ENCODE measurements at regions not wholly inside any gene's neighbourhood (a gene's known extent, or its start where the extent isn't known, plus 50 kb on each side); places are given as distances from the start of the nearest gene placed in this dataset.

DNA sequence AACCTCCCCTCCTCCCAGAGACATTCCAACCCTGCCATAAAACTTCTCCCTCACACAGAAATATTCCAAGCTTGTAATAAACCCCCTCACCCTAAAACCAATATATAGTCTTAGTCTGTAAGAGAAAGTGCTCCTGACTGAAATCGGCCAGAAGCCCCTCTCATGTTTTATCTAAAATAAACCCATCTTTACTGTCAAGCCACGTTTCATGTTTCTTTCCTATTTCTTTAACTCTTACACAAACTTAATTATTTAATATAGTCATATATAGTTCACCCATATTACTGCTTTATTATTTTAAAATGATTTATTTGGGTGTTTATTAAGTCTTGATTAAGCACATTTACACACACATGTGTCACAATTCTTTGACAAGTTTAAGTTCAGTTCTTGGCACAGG is 191.3 kb upstream of the AADAT start:
- H3K4me3 ChIP-seq = no peak overlapping the region
- no peaks in the 10 kb centered on the region for H3K36me3 ChIP-seq
- no peaks in the 10 kb centered on the region for H3K9me3 ChIP-seq
- intact Hi-C loops (cut with DNase I; ENCODE audit: low total_unique reads) = no loop called here
- H3K4me1 ChIP-seq = no peaks in the 10 kb centered on the region
- no peaks in the 10 kb centered on the region for H3K27me3 ChIP-seq
- no peak for TF ChIP-seq POLR2AphosphoS5 (IDR thresholded peaks at IDR 0.05)
- no peak for TF ChIP-seq POLR2A (IDR thresholded peaks at IDR 0.05)
- TF ChIP-seq, protein P1, sequence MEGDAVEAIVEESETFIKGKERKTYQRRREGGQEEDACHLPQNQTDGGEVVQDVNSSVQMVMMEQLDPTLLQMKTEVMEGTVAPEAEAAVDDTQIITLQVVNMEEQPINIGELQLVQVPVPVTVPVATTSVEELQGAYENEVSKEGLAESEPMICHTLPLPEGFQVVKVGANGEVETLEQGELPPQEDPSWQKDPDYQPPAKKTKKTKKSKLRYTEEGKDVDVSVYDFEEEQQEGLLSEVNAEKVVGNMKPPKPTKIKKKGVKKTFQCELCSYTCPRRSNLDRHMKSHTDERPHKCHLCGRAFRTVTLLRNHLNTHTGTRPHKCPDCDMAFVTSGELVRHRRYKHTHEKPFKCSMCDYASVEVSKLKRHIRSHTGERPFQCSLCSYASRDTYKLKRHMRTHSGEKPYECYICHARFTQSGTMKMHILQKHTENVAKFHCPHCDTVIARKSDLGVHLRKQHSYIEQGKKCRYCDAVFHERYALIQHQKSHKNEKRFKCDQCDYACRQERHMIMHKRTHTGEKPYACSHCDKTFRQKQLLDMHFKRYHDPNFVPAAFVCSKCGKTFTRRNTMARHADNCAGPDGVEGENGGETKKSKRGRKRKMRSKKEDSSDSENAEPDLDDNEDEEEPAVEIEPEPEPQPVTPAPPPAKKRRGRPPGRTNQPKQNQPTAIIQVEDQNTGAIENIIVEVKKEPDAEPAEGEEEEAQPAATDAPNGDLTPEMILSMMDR (IDR thresholded peaks at IDR 0.05) = no peak
- no peak overlapping the region for H3K27ac ChIP-seq
- no peak for DNase-seq (ENCODE audit: low spot score in 2 of 2)

- no peaks in the 10 kb centered on the region for H3K36me3 ChIP-seq
- no peak for DNase-seq (ENCODE audit: low spot score in 2 of 2)
- no peak overlapping the region for H3K27ac ChIP-seq
- no peaks in the 10 kb centered on the region for H3K4me1 ChIP-seq
- H3K27me3 ChIP-seq = no peaks in the 10 kb centered on the region
- no peaks in the 10 kb centered on the region for H3K9me3 ChIP-seq
- H3K4me3 ChIP-seq = no peak overlapping the region
- TF ChIP-seq POLR2A (IDR thresholded peaks at IDR 0.05) = no peak
- TF ChIP-seq POLR2AphosphoS5 (IDR thresholded peaks at IDR 0.05) = no peak
- TF ChIP-seq, protein P1 (IDR thresholded peaks at IDR 0.05) = no peak
- intact Hi-C loops (cut with DNase I; ENCODE audit: low total_unique reads) = no loop called here
Observed at GRCh38 chr4:170278460-170278859, 188.7 kb upstream of the AADAT start.

DNA sequence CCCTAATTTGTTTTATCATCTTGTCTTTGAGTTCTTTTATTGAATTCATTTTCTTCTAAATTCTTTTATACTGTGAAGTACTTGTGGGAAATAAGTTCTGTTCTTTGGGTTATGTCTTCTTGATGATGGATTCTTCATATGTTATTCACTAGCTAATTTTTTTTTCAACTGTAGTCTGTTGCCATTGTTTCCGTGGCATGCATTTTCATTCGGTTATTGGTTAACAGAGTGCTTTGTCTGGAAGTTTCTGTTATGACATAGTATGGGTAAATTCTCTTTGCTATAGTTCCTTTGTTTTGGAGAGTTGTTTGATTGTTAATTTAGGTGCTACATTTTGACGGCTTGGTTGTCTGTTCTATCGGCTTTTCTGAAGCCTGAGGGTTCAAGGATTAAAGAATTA is 184.9 kb upstream of the AADAT start:
- H3K27me3 ChIP-seq = no peaks in the 10 kb centered on the region
- H3K27ac ChIP-seq = no peak overlapping the region

DNA sequence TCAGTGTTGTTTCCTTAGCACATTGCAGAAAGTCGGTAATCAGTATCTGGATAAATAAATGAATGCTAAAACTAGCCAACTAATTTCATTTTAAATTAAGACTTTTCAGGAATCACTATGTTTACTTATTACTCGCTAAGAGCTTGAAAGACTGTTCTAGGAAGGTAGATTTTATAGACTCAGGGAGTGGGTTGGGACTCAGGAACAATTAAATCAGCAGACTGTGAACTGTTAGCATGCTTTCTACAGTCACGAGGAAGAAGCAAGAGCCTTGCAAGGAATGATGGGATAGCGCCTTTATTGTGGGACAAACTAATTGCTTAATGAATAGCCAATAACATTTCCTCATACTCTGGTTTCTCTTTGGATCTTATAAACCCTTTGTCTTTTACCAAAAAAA is 183.2 kb upstream of the AADAT start:
- Histone ChIP-seq H3K36me3 (no peaks in the 10 kb centered on the region), H3K4me1 (no peaks in the 10 kb centered on the region), H3K27me3 (no peaks in the 10 kb centered on the region), H3K9me3 (peaks cover 0 to 8% of the 10 kb centered on the region in 2 donors), H3K4me3 (no peak overlapping the region), H3K27ac (no peak overlapping the region)
- no peak for TF ChIP-seq POLR2AphosphoS5 (IDR thresholded peaks at IDR 0.05)
- TF ChIP-seq, protein P1 (IDR thresholded peaks at IDR 0.05) = no peak
- TF ChIP-seq POLR2A (IDR thresholded peaks at IDR 0.05) = no peak
- intact Hi-C loops (cut with DNase I; ENCODE audit: low total_unique reads) = no loop called here
- DNase-seq (ENCODE audit: low spot score in 2 of 2) = no peak

More for the DNA sequence above, 184.9 kb upstream of the AADAT start:
- no peak for DNase-seq (ENCODE audit: low spot score in 2 of 2)
- Histone ChIP-seq H3K36me3 (no peaks in the 10 kb centered on the region), H3K4me1 (no peaks in the 10 kb centered on the region), H3K9me3 (no peaks in the 10 kb centered on the region), H3K4me3 (no peak overlapping the region)
- TF ChIP-seq POLR2A (IDR thresholded peaks at IDR 0.05) (no peak), POLR2AphosphoS5 (IDR thresholded peaks at IDR 0.05) (no peak)
- TF ChIP-seq, protein P1 (IDR thresholded peaks at IDR 0.05) = no peak
- intact Hi-C loops (cut with DNase I; ENCODE audit: low total_unique reads) = no loop called here

DNA sequence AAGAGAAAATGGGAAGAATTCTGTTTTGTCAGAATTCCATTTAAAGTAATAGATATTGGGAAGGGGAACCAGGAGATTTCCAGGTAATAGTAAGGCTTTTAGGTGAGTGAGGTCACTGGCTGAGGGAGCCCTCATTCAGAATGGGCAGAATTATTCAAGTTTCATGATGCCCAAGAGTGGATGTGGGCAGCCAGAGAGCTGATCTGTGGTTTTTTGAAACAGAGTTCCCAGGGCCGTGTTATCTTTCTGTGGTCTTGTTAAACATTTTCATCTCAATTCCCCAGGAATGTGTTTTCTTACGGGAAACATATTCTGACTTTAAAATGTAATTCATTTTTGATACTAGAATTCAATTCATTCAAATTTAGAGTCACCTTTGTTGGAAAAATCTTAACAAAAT is 182.0 kb upstream of the AADAT start:
- H3K9me3 ChIP-seq = peaks cover 0 to 8% of the 10 kb centered on the region in 2 donors
- intact Hi-C loops (cut with DNase I; ENCODE audit: low total_unique reads) = no loop called here
- H3K27ac ChIP-seq = no peak overlapping the region
- no peak for DNase-seq (ENCODE audit: low spot score in 2 of 2)
- no peaks in the 10 kb centered on the region for H3K4me1 ChIP-seq
- no peak overlapping the region for H3K4me3 ChIP-seq
- no peaks in the 10 kb centered on the region for H3K36me3 ChIP-seq
- no peak for TF ChIP-seq POLR2A (IDR thresholded peaks at IDR 0.05)
- no peak for TF ChIP-seq POLR2AphosphoS5 (IDR thresholded peaks at IDR 0.05)
- TF ChIP-seq, protein P1 (IDR thresholded peaks at IDR 0.05) = no peak
- no peaks in the 10 kb centered on the region for H3K27me3 ChIP-seq

All from breast epithelium (tissue), 4 donors.